Middle frontal gyrus (tissue), 1 donor: ENCODE measurements at regions not wholly inside any gene's neighbourhood (a gene's known extent, or its start where the extent isn't known, plus 50 kb on each side); places are given as distances from the start of the nearest gene placed in this dataset.

Experiments used
- DNase-seq: peaks from one replicate; pipeline ENCODE4 v3.0.0-alpha.2; 2015; ENCODE audit warnings: low spot score; ENCODE audit errors: extremely low spot score

DNA sequence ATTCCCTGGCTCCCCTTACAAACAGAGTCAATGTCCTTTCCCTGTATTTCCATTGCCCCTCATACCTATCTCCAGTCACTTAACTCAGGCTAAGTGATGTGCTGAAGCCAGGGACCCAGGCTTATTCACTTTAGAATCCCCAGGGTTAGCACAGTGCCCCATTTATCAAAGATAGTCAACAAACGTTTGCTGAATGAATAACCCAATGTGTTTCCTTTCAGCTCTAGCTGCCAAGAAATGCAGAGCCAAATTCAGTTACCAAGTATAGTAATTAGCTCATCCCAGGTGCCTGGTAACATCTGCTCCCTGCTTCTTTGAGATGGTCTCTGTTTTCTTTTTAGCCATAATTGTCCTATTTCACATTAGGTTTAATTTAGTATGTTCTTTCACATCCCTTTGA lies 189.5 kb downstream of the PHLDA1 start:
- DNase-seq: no peak

DNA sequence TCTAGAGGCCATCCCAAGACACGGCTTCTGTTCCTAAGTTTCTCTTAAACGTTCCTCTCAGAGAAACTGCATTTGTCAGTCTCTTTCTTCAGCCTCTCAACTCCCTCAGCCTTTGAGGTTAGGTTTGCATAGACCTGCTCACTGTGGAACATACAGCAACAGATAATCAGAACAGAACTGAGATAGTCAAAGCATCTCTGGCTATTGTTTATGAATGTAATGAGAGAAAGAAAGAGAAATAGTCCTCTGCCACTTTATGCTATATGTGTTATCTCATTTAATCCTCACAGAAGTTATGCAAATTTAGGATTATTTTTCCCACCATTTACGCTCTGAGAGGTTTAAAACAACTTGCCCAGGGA lies 190.6 kb downstream of the PHLDA1 start:
- no peak for DNase-seq

DNA sequence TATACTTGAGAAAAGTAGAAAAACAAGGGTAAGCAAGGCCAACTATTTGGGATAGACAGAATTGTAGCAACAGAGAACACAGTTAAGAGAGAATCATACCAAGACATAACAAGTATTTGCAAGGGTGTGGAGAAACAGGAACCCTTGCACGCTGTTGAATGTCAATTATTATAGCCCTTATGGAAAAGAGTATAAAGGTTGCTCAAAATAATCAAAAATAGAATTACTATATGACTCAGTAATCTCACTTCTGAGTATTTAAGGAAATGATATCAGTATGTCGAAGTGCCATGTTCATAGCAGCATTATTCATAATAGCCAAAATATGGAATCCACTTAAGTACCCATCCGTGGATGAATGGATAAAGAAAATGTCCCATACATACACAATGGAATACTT lies 193.3 kb downstream of the PHLDA1 start:
- no peak for DNase-seq

DNA sequence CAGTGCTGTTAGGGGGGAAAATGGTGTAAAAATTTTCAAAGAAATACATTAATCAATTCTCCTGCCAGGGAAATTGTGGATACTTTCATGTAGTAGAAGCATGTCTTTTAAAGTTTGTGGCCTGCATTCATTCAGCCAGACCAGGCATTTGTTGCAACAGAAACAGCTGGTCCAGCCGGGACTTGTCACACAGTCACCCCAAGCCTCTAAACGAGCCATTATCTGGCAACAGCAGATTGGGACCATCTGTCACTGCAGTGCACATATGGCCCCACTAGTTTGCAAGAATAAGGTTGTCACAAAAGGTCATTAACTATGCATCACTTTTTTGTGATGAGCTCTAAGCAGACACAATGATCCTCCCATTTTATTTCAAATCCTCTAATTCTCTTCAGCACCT lies 193.9 kb downstream of the PHLDA1 start:
- no peak for DNase-seq

DNA sequence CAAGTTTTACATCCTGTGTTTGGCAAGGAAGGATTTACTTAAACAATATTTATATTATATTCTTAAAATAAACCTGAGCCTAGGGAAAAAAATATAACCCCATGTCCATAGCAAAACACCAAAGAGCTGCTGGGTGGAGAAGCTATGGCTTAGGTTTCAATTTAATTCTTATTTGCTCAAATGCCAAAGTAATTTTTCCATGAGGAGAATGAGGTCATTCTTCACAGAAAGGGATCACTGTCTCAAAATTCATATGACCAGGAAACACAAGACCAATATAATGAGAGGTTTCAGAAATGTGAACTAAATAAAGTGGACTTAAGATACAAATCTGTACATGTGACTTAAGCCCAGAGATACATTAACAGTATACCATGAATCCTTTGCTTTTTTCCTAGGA lies 195.0 kb downstream of the PHLDA1 start:
- DNase-seq: no peak

DNA sequence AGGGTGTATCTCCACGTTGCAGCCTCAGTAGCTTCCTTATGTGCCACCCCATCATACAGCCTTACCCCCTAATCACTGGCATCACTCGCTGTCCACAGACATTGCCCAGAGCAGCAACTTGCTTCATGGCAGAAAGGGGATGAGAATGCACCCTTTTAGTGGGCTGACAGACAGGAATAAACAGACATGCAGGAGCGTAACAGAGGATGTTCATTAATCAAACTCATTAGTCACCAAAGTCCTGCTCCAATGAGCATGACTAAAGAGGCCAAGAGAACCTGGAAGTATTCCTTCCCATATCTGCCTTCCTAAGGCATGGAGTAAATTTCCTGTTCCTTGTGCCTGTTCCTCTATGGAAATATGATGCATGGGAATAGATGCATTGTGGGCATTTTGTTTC lies 197.0 kb downstream of the PHLDA1 start:
- no peak for DNase-seq

DNA sequence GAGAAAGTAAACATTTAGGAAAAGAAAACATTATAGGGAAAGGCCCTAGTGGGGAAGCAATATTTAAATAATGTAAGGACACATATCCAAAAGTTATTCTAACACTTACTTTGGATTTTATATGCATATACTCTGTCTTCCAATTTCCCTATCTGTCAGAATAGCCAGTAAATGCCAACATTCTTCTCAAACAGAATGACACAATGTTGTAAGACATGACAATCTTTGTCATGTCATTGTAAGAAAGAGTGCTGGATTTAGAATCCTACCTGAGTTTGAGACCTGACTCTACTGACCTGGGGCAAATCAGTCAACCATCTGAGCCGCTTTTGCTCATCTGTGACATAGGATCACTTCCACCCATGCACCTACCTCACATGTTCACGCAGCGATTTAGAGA lies 198.3 kb downstream of the PHLDA1 start:
- DNase-seq: no peak

DNA sequence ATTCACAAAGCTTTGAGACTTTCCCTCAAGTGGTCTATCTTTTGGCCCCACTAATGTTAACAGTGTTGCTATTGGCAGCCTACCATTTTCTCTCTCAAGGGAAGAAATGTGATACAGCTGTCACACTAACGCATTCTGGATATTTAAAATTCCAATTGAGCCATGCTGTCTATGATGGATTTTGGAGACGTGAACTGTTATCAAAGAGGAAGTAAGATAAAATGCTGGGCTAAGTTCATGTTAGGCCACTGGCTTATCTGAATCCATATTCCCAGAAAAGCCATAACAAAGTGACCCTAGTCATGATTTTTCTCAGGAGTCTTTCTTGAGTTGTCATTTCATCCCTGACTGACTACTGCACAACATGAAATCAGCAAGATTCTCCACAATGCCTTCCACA lies 200.2 kb downstream of the PHLDA1 start:
- DNase-seq: no peak

DNA sequence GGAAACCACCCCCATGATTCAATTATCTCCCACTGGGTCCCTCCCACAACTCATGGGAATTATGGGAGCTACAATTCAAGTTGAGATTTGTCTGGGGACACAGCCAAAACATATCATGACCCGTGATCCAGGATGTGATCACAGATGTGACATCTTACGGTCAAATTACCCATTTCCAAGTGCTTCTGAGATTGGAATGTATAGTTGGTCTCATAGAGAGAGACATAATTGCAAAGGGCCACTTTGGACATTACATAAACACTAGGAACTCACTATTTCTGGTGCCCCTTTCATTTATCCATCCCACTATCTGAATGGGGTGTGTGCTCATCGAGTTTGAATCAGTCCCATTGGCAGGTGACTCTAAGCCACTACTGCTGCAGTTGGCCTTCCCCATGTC lies 204.5 kb downstream of the PHLDA1 start:
- no peak for DNase-seq

DNA sequence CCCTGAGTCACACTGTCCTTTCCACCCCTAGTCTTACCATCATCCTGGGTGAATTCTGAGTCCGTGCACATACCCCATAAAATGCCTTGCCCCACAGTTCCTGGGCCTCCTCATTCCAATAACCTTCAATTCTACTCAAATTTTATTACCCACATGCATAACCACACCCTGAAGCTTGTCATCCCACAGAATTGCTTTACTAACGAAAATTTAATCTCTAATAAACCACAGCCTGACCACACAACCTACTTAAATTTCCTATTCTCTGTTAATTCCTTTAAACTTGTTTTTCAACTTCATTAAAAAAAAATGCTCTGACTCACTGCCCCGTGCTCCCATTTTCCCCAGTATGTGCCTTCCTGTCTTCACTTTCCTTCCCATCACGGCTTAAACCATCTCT lies 205.9 kb downstream of the PHLDA1 start:
- no peak for DNase-seq

DNA sequence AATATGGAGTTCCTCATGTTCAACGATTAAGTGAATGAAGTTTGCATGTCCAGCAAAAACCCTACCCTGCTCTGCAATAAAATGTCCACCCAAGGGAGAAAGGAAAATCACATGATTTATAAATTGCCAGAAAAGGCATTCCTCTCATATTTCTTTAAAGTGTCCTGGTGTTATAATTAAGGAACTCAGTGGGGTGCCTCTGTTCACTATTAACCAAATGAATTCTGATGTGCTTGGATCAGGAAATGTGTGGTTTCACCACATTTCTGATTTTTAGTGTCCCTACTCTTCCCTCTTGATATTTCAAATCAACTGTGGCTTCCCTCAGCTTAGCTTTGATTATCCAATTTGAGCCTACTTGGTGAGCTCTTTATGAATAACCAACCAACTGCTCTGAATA lies 208.1 kb downstream of the PHLDA1 start:
- no peak for DNase-seq

DNA sequence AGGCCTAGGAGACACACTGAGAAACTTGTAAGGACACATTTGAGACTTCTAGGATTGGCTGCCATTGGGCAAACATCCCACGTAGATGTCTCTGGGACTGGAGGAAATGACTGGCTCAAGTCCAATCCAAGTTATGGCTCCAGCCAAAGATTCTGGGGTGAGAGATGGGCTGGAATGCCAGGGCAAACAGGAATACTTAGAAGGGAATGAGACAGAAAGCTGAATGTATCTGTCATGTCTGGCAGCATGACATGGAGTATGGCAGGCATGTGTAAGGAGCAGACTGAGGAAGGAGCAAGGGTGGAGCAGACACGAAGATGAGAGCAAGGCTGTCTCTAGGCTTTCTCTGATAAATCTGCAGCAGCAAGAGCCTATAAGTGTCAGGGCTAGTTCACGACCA lies 209.2 kb downstream of the PHLDA1 start:
- no peak for DNase-seq

DNA sequence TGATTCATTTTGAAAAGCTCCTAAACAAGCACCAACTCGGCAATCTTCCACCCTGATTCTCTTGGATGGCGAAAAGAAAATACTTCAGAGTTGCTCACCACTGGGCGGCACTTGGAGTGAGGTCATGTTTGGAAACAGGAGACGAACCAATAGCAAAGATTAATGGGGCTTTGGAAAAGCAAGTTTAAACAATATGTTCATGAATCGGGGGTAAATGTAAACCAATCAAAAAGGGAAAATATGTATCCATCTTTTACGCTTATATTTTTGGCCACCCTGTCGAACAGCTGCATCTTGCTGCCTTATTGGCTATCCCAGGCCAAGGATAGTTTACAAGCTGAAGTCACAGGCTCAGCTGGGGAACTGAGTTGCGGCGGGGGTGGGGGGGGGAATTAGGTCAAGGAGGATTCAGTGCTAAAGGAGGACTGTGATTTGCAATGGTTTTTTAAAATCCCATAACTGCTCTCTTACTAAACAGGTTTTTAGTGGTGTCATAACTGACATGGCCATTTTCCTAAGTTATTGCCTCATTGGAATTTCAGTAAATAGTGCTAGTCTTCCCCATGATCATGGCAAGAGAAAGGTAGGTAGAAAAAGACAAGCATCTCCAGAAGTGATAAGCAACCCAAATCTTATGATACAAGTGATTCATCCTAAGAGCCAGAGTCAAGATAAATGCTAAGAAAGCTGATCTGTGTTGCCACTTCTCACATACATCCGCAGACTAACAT lies 210.6 kb downstream of the PHLDA1 start:
- DNase-seq: no peak

DNA sequence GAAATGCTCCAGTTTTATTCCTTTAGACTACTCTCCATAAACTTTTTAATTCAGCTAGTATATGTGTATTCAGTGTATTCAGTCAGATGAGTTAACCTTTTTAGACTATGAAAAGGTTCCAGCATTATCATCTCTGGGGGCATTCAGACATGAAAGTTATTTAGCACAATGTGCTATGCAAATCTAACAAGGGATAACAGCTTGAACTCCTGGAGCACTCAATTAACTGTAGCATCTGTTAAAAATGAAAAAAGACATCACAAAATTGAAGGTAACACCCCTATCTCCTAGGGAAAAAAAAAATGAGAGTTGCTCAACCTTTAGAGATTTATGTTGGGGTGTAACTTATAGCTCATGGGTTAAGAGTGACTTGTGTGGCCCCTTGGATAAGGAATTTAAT lies 211.5 kb downstream of the PHLDA1 start:
- no peak for DNase-seq

DNA sequence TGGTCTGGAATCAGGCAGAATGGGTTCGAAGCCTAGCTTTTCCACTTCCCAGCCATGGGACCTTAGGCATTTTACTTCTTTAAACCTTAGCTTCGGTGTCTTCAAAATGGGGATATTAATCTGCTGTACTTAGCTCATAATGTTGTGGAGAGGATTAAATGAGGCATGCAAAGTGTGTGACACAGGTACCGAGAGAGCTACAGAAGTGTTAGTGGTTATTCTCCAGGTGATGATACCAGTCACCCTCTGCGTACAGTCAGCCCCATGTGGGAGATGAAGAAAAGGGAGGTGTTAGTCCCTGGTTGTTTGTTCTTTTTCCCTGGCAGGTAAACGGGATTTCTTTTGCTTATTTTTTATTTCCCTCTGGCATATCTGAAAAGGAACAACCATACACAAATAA lies 212.1 kb downstream of the PHLDA1 start:
- no peak for DNase-seq

DNA sequence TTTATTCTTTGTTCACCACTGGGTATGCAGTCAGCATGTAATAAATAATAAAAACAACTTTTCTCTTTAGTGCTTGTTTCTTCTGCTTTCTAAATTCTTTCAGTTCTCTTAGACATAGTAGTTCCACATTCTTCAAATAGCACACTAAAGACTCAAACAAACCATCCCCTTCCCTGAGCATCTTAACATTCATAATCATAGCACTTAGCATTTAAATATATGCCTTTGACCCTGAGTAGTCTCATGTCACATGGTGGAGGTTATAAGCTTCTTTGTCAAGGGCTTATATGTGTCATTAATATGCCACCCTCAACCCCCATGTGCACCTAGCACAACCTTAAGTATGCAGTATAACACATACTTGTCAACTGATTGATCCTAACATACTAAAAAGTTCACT lies 212.7 kb downstream of the PHLDA1 start:
- no peak for DNase-seq

DNA sequence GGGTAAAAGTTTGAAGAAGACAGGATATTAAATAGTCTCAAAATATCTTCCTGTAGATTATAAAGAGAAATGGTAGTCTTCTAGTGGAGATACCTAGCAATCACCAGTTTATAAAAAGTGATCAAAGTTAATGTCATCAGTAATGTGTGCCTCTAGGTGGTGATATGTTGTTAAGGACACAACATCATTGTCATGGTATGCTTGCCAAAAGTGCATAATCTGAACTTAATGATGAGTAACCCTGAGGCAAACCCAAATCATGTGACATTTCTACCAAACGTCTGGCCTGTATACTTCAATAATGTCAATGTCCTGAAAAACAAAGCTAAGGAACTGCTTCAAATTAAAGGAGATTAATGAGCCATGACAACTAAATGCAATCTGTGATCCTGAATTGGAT lies 214.7 kb downstream of the PHLDA1 start:
- no peak for DNase-seq

DNA sequence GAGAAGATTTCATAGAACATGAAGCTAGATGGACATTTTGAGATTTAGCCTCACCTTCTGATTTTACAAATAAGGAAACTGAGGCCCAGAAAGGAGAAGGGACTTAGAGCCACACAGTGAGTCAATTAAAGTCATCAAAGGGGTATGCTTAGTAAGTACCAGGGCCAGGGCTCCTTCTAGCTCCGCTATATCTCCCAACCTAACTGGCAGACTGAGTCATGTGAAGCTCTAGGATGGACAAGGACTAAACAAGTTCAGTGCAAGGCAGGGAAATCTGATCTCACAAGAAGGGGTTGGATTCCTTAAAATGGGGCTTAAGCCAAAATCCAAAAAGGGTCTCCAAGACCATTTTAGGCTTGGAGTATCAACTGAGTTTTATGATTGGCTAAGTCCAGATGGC lies 215.8 kb downstream of the PHLDA1 start:
- no peak for DNase-seq

DNA sequence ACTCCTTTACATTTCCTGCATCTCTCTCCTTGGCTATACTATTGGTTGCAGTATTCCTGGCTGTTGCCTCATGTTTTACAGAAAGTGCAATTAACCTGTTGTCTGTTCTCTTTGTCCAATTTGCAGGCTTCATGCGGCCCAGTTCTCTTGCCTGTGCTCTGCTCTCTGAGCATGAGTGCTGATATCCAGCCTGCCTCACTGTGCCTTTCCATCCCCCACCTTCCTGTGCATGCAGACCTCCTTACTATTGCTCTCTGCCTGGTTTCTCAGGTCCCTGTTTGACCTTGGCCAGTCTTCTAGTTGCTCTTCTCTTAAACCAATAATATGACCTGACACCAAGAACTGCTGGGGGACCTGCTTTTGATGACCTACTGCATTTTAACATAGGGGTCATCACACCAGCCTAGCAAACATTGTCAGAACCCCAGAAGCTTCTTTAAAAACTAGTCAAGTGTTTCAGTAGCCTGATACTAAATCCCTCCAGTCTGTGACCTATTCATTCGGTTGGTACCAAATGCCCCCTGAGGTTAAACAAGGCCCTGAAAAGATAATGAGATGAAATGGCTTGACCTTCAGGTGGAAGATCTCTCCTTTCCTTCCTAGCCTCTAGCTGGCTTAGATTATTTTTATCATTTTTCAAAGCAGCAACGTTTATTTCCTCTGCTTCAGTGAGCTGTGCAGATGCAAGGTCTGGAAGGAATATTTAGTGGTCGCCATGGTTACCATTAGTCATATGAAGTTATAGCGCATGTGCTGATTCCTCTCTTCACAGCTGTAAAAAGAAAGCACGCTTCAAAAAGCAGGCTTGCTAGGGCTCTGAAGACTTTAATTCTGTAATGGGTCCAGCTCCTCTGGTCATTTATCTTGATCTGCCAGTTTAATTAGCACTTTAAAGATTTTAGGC lies 216.5 kb downstream of the PHLDA1 start:
- no peak for DNase-seq

DNA sequence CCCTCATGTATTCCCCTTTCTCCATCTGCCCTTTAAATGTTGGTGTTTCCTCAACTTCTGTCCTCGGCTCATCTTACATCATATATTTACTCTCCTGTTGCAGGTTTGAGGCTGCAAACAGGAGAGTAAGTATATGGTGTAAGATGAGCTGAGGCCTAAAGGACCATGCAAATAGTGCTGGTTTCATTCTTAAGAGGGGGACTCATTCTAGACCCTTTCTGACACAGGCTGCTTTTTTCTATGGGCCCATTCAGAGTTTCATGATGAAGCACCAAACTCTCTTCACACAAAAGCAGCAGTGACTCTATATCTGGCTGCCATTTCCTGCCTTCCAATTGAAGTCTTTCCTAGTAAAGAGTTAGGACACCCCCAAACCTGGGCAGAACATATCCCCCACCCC lies 218.5 kb downstream of the PHLDA1 start:
- DNase-seq: no peak

DNA sequence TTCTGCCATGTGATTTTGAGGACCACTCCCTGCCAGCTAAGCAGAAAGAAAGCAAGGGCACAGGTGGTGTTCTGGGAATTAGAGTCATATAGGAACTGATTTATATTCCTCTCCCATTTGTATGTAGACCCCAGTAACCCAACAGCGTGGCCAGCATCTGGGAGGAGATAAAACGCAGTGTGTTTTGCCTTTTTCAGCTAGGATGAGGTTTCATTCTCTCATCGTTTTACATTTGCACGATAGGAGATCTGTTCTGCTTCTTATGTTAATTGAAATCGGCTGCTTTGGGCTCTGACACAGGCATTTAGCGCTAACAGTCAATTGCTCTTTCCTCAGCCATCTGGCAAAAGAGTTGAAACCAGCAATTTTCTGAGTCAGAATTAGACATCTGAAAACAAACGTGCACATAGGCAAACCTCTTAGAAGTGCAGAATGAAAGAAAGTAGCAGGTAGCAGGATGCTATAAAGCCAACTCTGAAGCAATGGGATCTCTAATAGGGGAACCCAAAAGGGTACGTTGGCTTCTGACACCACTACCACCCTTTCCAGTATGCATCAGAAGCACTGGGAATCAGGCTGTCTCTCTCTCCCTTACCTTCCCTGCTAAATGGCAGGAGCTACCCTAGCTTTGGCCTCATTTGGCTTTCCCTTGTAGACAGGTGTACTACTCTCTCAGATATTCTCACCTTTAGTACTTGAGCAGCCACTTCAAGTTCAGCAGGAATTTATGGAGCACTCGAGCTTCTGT lies 219.1 kb downstream of the PHLDA1 start:
- DNase-seq: no peak

DNA sequence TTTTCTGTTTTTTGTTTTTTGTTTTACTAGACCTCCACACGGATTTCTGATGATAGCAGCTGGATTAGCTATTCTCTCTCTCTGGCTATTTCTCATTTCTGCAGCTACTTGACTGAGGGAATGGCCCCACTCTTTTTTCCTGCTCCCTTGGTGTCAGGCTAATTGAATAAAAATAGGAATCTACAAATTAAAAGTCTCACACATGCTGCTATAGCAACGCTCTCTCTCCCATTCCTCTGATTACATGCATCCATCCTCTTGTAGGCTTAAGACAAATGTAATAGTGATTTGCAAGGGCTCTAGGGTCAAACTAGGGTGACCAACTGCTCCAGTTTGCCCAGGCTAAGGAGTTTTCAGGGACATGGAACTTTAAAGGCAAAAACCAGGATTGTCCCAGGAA lies 221.8 kb downstream of the PHLDA1 start:
- no peak for DNase-seq
